Dendritic cell treated with granulocyte-macrophage colony-stimulating factor and Interleukin-4, amounts not matched to agents 40 ng/mL and 50 ng/mL, for 4 days (primary cell): ENCODE measurements at regions not wholly inside any gene's neighbourhood (a gene's known extent, or its start where the extent isn't known, plus 50 kb on each side); places are given as distances from the start of the nearest gene placed in this dataset.

Source experiments
- H3K27ac Mint-ChIP-seq: one replicate; pipeline ENCODE4 v1.8.0; 2022; ENCODE audit warnings: mild to moderate bottlenecking, mixed read lengths
- H3K27me3 Mint-ChIP-seq: one replicate; pipeline ENCODE4 v1.8.0; 2022; ENCODE audit warnings: mild to moderate bottlenecking, mixed read lengths
- H3K36me3 Mint-ChIP-seq: one replicate; pipeline ENCODE4 v1.8.0; 2022; ENCODE audit warnings: low read depth, mixed read lengths
- H3K4me1 Mint-ChIP-seq: one replicate; pipeline ENCODE4 v1.8.0; 2022; ENCODE audit warnings: low read depth, mixed read lengths
- H3K4me3 Mint-ChIP-seq: one replicate; pipeline ENCODE4 v1.8.0; 2022; ENCODE audit warnings: mild to moderate bottlenecking, moderate library complexity, mixed read lengths
- H3K9me3 Mint-ChIP-seq: one replicate; pipeline ENCODE4 v1.8.0; 2022; ENCODE audit warnings: mixed read lengths
- intact Hi-C: fragments of 100-400 bp; cut with micrococcal nuclease; formaldehyde crosslinking; loops from one replicate; pipeline ENCODE4 v1.15.0; 2022

- Mint-ChIP-seq H3K9me3 (peaks cover 8% of the 10 kb centered on the region), H3K36me3 (no peaks in the 10 kb centered on the region), H3K4me3 (no peak overlapping the region), H3K27ac (no peak overlapping the region), H3K4me1 (no peaks in the 10 kb centered on the region), H3K27me3 (peaks cover 18% of the 10 kb centered on the region)
- intact Hi-C loops: no loop called here
Measured at GRCh38 chr6:87912102-87912501, 135.5 kb upstream of the SPACA1 start.

GRCh38 chr6:87909849-87910248, 137.8 kb upstream of the SPACA1 start:
- H3K4me1 Mint-ChIP-seq: no peaks in the 10 kb centered on the region
- no peaks in the 10 kb centered on the region for H3K36me3 Mint-ChIP-seq
- no peak overlapping the region for H3K27ac Mint-ChIP-seq
- H3K9me3 Mint-ChIP-seq: no peaks in the 10 kb centered on the region
- H3K27me3 Mint-ChIP-seq: peaks cover 21% of the 10 kb centered on the region
- intact Hi-C loops: no loop called here
- no peak overlapping the region for H3K4me3 Mint-ChIP-seq

- Mint-ChIP-seq H3K4me1 (no peaks in the 10 kb centered on the region), H3K27me3 (peaks cover 21% of the 10 kb centered on the region), H3K9me3 (no peaks in the 10 kb centered on the region), H3K4me3 (no peak overlapping the region), H3K36me3 (no peaks in the 10 kb centered on the region), H3K27ac (no peak overlapping the region)
- intact Hi-C loops: no loop called here
Measured at GRCh38 chr6:87908978-87909811, 138.4 kb upstream of the SPACA1 start.

- H3K27ac Mint-ChIP-seq: no peak overlapping the region
- no peak overlapping the region for H3K4me3 Mint-ChIP-seq
- H3K9me3 Mint-ChIP-seq: no peaks in the 10 kb centered on the region
- peaks cover 7% of the 10 kb centered on the region for H3K4me1 Mint-ChIP-seq
- H3K36me3 Mint-ChIP-seq: no peaks in the 10 kb centered on the region
- intact Hi-C loops: no loop called here
- H3K27me3 Mint-ChIP-seq: peaks cover 21% of the 10 kb centered on the region
Measured at GRCh38 chr6:87907521-87907920, 140.1 kb upstream of the SPACA1 start.

GRCh38 chr6:87905101-87905641, 142.5 kb upstream of the SPACA1 start:
- H3K27ac Mint-ChIP-seq: no peak overlapping the region
- H3K9me3 Mint-ChIP-seq: no peaks in the 10 kb centered on the region
- no peak overlapping the region for H3K4me3 Mint-ChIP-seq
- peaks cover 21% of the 10 kb centered on the region for H3K27me3 Mint-ChIP-seq
- intact Hi-C loops: no loop called here
- H3K4me1 Mint-ChIP-seq: peaks cover 20% of the 10 kb centered on the region
- H3K36me3 Mint-ChIP-seq: no peaks in the 10 kb centered on the region

- H3K27ac Mint-ChIP-seq: no peak overlapping the region
- H3K9me3 Mint-ChIP-seq: no peaks in the 10 kb centered on the region
- peaks cover 20% of the 10 kb centered on the region for H3K4me1 Mint-ChIP-seq
- intact Hi-C loops: no loop called here
- peaks cover 15% of the 10 kb centered on the region for H3K27me3 Mint-ChIP-seq
- H3K36me3 Mint-ChIP-seq: no peaks in the 10 kb centered on the region
- H3K4me3 Mint-ChIP-seq: no peak overlapping the region
Measured at GRCh38 chr6:87904011-87904410, 143.6 kb upstream of the SPACA1 start.

GRCh38 chr6:87903323-87903722, 144.3 kb upstream of the SPACA1 start:
- Mint-ChIP-seq H3K36me3 (no peaks in the 10 kb centered on the region), H3K27ac (no peak overlapping the region), H3K4me3 (no peak overlapping the region), H3K9me3 (no peaks in the 10 kb centered on the region), H3K4me1 (peaks cover 20% of the 10 kb centered on the region), H3K27me3 (peaks cover 11% of the 10 kb centered on the region)
- intact Hi-C loops: no loop called here

GRCh38 chr6:87902383-87902782, 145.3 kb upstream of the SPACA1 start:
- Mint-ChIP-seq H3K27ac (no peak overlapping the region), H3K27me3 (peaks cover 5% of the 10 kb centered on the region), H3K9me3 (no peaks in the 10 kb centered on the region), H3K4me1 (peaks cover 20% of the 10 kb centered on the region), H3K36me3 (no peaks in the 10 kb centered on the region), H3K4me3 (no peak overlapping the region)
- intact Hi-C loops: no loop called here

- Mint-ChIP-seq H3K4me3 (no peak overlapping the region), H3K27ac (peak overlapping the region; percentile 25), H3K27me3 (peaks cover 5% of the 10 kb centered on the region), H3K9me3 (no peaks in the 10 kb centered on the region), H3K36me3 (no peaks in the 10 kb centered on the region), H3K4me1 (peaks cover 20% of the 10 kb centered on the region)
- intact Hi-C loops: no loop called here
Measured at GRCh38 chr6:87901613-87902012, 146.0 kb upstream of the SPACA1 start.

GRCh38 chr6:87900160-87900698, 147.4 kb upstream of the SPACA1 start:
- no peaks in the 10 kb centered on the region for H3K36me3 Mint-ChIP-seq
- no peak overlapping the region for H3K4me3 Mint-ChIP-seq
- no peaks in the 10 kb centered on the region for H3K9me3 Mint-ChIP-seq
- intact Hi-C loops: no loop called here
- no peaks in the 10 kb centered on the region for H3K27me3 Mint-ChIP-seq
- peaks cover 20% of the 10 kb centered on the region for H3K4me1 Mint-ChIP-seq
- no peak overlapping the region for H3K27ac Mint-ChIP-seq

- H3K9me3 Mint-ChIP-seq: no peaks in the 10 kb centered on the region
- H3K27ac Mint-ChIP-seq: no peak overlapping the region
- peaks cover 20% of the 10 kb centered on the region for H3K4me1 Mint-ChIP-seq
- H3K36me3 Mint-ChIP-seq: no peaks in the 10 kb centered on the region
- intact Hi-C loops: no loop called here
- H3K27me3 Mint-ChIP-seq: no peaks in the 10 kb centered on the region
- H3K4me3 Mint-ChIP-seq: no peak overlapping the region
Measured at GRCh38 chr6:87899499-87900147, 148.0 kb upstream of the SPACA1 start.

- Mint-ChIP-seq H3K36me3 (no peaks in the 10 kb centered on the region), H3K9me3 (no peaks in the 10 kb centered on the region), H3K27ac (no peak overlapping the region), H3K4me3 (no peak overlapping the region), H3K27me3 (no peaks in the 10 kb centered on the region), H3K4me1 (peaks cover 14% of the 10 kb centered on the region)
- intact Hi-C loops: no loop called here
Measured at GRCh38 chr6:87897663-87898062, 150.0 kb upstream of the SPACA1 start.

- no peak overlapping the region for H3K27ac Mint-ChIP-seq
- H3K36me3 Mint-ChIP-seq: no peaks in the 10 kb centered on the region
- H3K9me3 Mint-ChIP-seq: no peaks in the 10 kb centered on the region
- no peak overlapping the region for H3K4me3 Mint-ChIP-seq
- H3K4me1 Mint-ChIP-seq: peaks cover 8% of the 10 kb centered on the region
- H3K27me3 Mint-ChIP-seq: no peaks in the 10 kb centered on the region
- intact Hi-C loops: no loop called here
Measured at GRCh38 chr6:87897013-87897412, 150.6 kb upstream of the SPACA1 start.

GRCh38 chr6:87887266-87887665, 160.4 kb upstream of the SPACA1 start:
- H3K27ac Mint-ChIP-seq: no peak overlapping the region
- H3K36me3 Mint-ChIP-seq: no peaks in the 10 kb centered on the region
- no peak overlapping the region for H3K4me3 Mint-ChIP-seq
- no peaks in the 10 kb centered on the region for H3K4me1 Mint-ChIP-seq
- intact Hi-C loops: no loop called here
- peaks cover 2% of the 10 kb centered on the region for H3K9me3 Mint-ChIP-seq
- H3K27me3 Mint-ChIP-seq: no peaks in the 10 kb centered on the region
